ENCODE measurements at regions not wholly inside any gene's neighbourhood (a gene's known extent, or its start where the extent isn't known, plus 50 kb on each side); places are given as distances from the start of the nearest gene placed in this dataset.

- TF ChIP-seq CTCF (IDR thresholded peaks at IDR 0.05; ENCODE audit: insufficient read depth, low read depth, low read length) = no peak
- H3K4me3 ChIP-seq (ENCODE audit: low read depth, low read length) = no peak overlapping the region
- no peak for DNase-seq (ENCODE audit: low read depth)
Observed at GRCh38 chr2:16464641-16465040, 201.0 kb downstream of the CYRIA start.

- no peak for DNase-seq (ENCODE audit: low read depth)
- no peak for TF ChIP-seq CTCF (IDR thresholded peaks at IDR 0.05; ENCODE audit: insufficient read depth, low read depth, low read length)
- H3K4me3 ChIP-seq (ENCODE audit: low read depth, low read length) = no peak overlapping the region
Observed at GRCh38 chr2:16462958-16463357, 202.7 kb downstream of the CYRIA start.

GRCh38 chr2:16461672-16462071 is 204.0 kb downstream of the CYRIA start:
- DNase-seq (ENCODE audit: low read depth) = no peak
- no peak for TF ChIP-seq CTCF (IDR thresholded peaks at IDR 0.05; ENCODE audit: insufficient read depth, low read depth, low read length)
- H3K4me3 ChIP-seq (ENCODE audit: low read depth, low read length) = no peak overlapping the region

- no peak overlapping the region for H3K4me3 ChIP-seq (ENCODE audit: low read depth, low read length)
- no peak for TF ChIP-seq CTCF (IDR thresholded peaks at IDR 0.05; ENCODE audit: insufficient read depth, low read depth, low read length)
- no peak for DNase-seq (ENCODE audit: low read depth)
Observed at GRCh38 chr2:16459606-16460005, 206.0 kb downstream of the CYRIA start.

- H3K4me3 ChIP-seq (ENCODE audit: low read depth, low read length) = no peak overlapping the region
- no peak for TF ChIP-seq CTCF (IDR thresholded peaks at IDR 0.05; ENCODE audit: insufficient read depth, low read depth, low read length)
- DNase-seq (ENCODE audit: low read depth) = no peak
Observed at GRCh38 chr2:16454621-16455020, 211.0 kb downstream of the CYRIA start.

GRCh38 chr2:16452123-16452522 is 213.5 kb downstream of the CYRIA start:
- TF ChIP-seq CTCF (IDR thresholded peaks at IDR 0.05; ENCODE audit: insufficient read depth, low read depth, low read length) = no peak
- DNase-seq (ENCODE audit: low read depth) = no peak
- no peak overlapping the region for H3K4me3 ChIP-seq (ENCODE audit: low read depth, low read length)

- H3K4me3 ChIP-seq (ENCODE audit: low read depth, low read length) = no peak overlapping the region
- TF ChIP-seq CTCF (IDR thresholded peaks at IDR 0.05; ENCODE audit: insufficient read depth, low read depth, low read length) = no peak
- no peak for DNase-seq (ENCODE audit: low read depth)
Observed at GRCh38 chr2:16446706-16447105, 218.9 kb downstream of the CYRIA start.
